ENCODE measurements at regions not wholly inside any gene's neighbourhood (a gene's known extent, or its start where the extent isn't known, plus 50 kb on each side); places are given as distances from the start of the nearest gene placed in this dataset.

GRCh38 chr10:69744971-69745370 is 56.7 kb upstream of the COL13A1 start:
- Histone ChIP-seq H3K9ac (ENCODE audit: insufficient read depth in 1 of 2, low read depth in 2 of 2, low read length in 2 of 2) (no peak overlapping the region), H3K27me3 (ENCODE audit: control insufficient read depth in 2 of 2, insufficient read depth in 2 of 2, low read length in 2 of 2) (peaks cover 16 to 41% of the 10 kb centered on the region in 2 experiments; a peak in 4 of 5 replicates), H3K4me1 (replicated peaks in 1 of 2; ENCODE audit: control insufficient read depth in 2 of 2, insufficient read depth in 2 of 2, low read length in 2 of 2) (no peaks in the 10 kb centered on the region; a peak in 1 of 5 replicates), H3K27ac (ENCODE audit: extremely low read depth, low read depth, low read length) (no peak overlapping the region), H3K36me3 (ENCODE audit: control insufficient read depth, insufficient read depth, low read length) (no peaks in the 10 kb centered on the region), H3K9me3 (replicated peaks; ENCODE audit: control insufficient read depth, insufficient read depth, low read depth, low read length) (no peaks in the 10 kb centered on the region), H2AFZ (ENCODE audit: low read depth, low read length) (no peak overlapping the region), H3K9me1 (ENCODE audit: control insufficient read depth, insufficient read depth, low read length) (no peaks in the 10 kb centered on the region), H3K4me3 (no peak overlapping the region), H3K79me2 (ENCODE audit: control insufficient read depth, insufficient read depth, low read length) (no peaks in the 10 kb centered on the region), H4K20me1 (replicated peaks; ENCODE audit: control insufficient read depth, insufficient read depth, low read length) (no peaks in the 10 kb centered on the region; the same call in 1 of the 2 replicates), H3K4me2 (ENCODE audit: insufficient read depth, low read length) (no peak overlapping the region)
- ChIA-PET POLR2A (interaction anchor here (0.7 kb wide), 1 partner anchor 92 kb away, joined by 3 read pairs; no protein-coding TSS in a partner anchor), CTCF (ENCODE audit: low intra/inter-chr PET ratio) (no interaction called here)
- FAIRE-seq = no peak
- ATAC-seq = no peak
- BruUV-seq (replicated peaks) = no TSS peak
- WGBS (ENCODE audit: insufficient coverage, low coverage, missing lambda C conversion rate) = 0% methylated on average over 4 of the region's 4 CpGs
- in situ Hi-C loops (cut with MboI) (no loop called here), intact Hi-C loops (cut with micrococcal nuclease) (no loop called here)
- DNase-seq (ENCODE audit: extremely low read depth in 1 of 4, low spot score in 3 of 4) = no peak
- TF ChIP-seq POLR2AphosphoS5 (IDR thresholded peaks at IDR 0.05; ENCODE audit: control insufficient read depth, insufficient read depth, low read depth, low read length) (no peak), MAFG (tag; conservative IDR thresholded peaks at IDR 0.05) (no peak), ZNF830 (CRISPR knock-in tag; IDR thresholded peaks at IDR 0.05) (no peak), TFE3 (CRISPR knock-in tag; IDR thresholded peaks at IDR 0.05) (no peak), SIRT6 (IDR thresholded peaks at IDR 0.05; ENCODE audit: low read depth, low read length) (no peak), ELF1 (tag; IDR thresholded peaks at IDR 0.05) (no peak), FOXP1 (CRISPR knock-in tag; IDR thresholded peaks at IDR 0.05) (no peak), HDAC3 (IDR thresholded peaks at IDR 0.05; ENCODE audit: borderline replicate concordance, partially characterized antibody) (no peak), ELF4 (CRISPR knock-in tag; IDR thresholded peaks at IDR 0.05) (no peak), POLR2AphosphoS2 (IDR thresholded peaks at IDR 0.05; ENCODE audit: low read length) (no peak), CAMTA2 (CRISPR knock-in tag; conservative IDR thresholded peaks at IDR 0.05) (no peak), DNMT1 (IDR thresholded peaks at IDR 0.05) (no peak), E2F5 (CRISPR knock-in tag; IDR thresholded peaks at IDR 0.05) (no peak), HSF4 (CRISPR knock-in tag; IDR thresholded peaks at IDR 0.05; ENCODE audit: borderline replicate concordance) (no peak), POLR2A (conservative IDR thresholded peaks at IDR 0.05) (no peak)

Measured in K562 (cell line).